ENCODE measurements at regions not wholly inside any gene's neighbourhood (a gene's known extent, or its start where the extent isn't known, plus 50 kb on each side); places are given as distances from the start of the nearest gene placed in this dataset.
"Not testable (repeated sequence)": the region's sequence is repeated elsewhere in the genome, so short reads cannot be mapped to it uniquely, and the experiment has no call there.

DNA sequence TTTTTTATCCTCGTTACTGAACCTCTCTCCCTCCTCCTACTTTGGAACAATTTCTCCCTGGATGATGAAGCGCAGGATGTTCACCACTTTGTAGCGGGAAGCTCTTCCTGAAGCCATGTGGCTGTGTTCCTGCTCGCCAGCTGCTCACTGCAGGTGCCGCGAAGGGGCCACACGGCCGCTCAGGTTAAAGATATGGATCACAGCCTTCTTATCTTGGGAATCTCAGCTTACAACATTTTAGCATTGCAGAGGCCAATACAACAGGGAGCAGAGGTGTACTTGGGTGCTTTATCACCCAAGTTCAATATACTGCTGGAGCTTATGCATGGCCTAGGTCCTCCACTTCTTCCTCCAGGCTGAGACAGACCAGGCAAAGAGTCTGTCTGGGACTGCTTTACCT is 201.2 kb upstream of the G2E3 start:
- Histone ChIP-seq H3K9me3 (ENCODE audit: control insufficient read depth, low read length) (no peaks in the 10 kb centered on the region), H2AFZ (no peak overlapping the region), H3K79me2 (no peaks in the 10 kb centered on the region), H3K9ac (no peak overlapping the region), H3K27me3 (ENCODE audit: control insufficient read depth, insufficient read depth, low read length) (no peaks in the 10 kb centered on the region), H3K4me3 (ENCODE audit: low read depth, low read length) (no peak overlapping the region), H3K4me2 (ENCODE audit: low read length) (no peak overlapping the region), H3K36me3 (ENCODE audit: control insufficient read depth, insufficient read depth, low read length) (no peaks in the 10 kb centered on the region), H3K27ac (no peak overlapping the region), H3K4me1 (no peaks in the 10 kb centered on the region)
- TF ChIP-seq, protein P1, sequence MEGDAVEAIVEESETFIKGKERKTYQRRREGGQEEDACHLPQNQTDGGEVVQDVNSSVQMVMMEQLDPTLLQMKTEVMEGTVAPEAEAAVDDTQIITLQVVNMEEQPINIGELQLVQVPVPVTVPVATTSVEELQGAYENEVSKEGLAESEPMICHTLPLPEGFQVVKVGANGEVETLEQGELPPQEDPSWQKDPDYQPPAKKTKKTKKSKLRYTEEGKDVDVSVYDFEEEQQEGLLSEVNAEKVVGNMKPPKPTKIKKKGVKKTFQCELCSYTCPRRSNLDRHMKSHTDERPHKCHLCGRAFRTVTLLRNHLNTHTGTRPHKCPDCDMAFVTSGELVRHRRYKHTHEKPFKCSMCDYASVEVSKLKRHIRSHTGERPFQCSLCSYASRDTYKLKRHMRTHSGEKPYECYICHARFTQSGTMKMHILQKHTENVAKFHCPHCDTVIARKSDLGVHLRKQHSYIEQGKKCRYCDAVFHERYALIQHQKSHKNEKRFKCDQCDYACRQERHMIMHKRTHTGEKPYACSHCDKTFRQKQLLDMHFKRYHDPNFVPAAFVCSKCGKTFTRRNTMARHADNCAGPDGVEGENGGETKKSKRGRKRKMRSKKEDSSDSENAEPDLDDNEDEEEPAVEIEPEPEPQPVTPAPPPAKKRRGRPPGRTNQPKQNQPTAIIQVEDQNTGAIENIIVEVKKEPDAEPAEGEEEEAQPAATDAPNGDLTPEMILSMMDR (IDR thresholded peaks at IDR 0.05), result no peak

DNA sequence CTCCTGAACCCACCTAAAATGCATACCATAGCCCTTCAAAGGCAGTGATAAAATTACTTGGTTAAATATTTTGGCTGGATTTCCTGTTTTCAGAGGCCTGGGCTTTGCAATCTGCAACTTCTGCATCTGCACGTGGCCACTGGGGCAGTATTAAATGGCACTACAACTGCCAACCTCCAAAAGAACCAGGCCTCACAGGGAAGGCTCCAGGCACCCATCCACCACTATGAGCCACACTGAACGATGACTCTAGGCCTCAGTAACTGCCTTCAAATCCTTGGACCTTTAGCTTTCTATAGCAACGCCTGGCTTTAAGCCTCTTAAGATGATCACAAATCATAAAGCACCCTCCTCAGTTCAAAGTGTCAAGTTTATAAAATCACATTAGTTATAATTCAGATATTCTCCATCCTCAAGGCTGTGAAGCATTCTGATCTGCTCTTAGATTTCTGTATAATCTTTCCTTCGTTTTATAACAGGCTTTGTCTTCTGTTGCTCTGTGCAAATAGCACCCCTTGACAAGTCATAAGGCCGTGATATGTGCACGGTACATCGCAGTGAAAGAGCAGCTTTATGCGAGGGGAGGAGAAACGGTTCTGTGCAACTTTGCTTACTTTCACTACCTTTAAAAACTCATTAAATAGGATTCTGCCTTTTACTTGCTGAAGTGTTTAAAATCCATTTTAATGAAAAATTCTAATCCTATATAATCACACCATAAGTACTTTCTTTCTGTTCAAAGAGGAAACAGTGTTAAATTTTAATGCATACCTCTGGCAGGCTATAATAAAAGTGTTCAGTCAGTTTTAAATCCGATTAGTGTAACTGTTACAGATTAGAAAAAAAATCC is 196.4 kb upstream of the G2E3 start:
- Histone ChIP-seq H3K4me2 (ENCODE audit: low read length) (no peak overlapping the region), H3K36me3 (ENCODE audit: control insufficient read depth, insufficient read depth, low read length) (no peaks in the 10 kb centered on the region), H2AFZ (no peak overlapping the region), H3K79me2 (no peaks in the 10 kb centered on the region), H3K27me3 (ENCODE audit: control insufficient read depth, insufficient read depth, low read length) (no peaks in the 10 kb centered on the region), H3K9ac (no peak overlapping the region), H3K4me1 (no peaks in the 10 kb centered on the region), H3K27ac (no peak overlapping the region), H3K9me3 (ENCODE audit: control insufficient read depth, low read length) (no peaks in the 10 kb centered on the region), H3K4me3 (ENCODE audit: low read depth, low read length) (no peak overlapping the region)
- TF ChIP-seq, protein P1 (IDR thresholded peaks at IDR 0.05), result no peak

DNA sequence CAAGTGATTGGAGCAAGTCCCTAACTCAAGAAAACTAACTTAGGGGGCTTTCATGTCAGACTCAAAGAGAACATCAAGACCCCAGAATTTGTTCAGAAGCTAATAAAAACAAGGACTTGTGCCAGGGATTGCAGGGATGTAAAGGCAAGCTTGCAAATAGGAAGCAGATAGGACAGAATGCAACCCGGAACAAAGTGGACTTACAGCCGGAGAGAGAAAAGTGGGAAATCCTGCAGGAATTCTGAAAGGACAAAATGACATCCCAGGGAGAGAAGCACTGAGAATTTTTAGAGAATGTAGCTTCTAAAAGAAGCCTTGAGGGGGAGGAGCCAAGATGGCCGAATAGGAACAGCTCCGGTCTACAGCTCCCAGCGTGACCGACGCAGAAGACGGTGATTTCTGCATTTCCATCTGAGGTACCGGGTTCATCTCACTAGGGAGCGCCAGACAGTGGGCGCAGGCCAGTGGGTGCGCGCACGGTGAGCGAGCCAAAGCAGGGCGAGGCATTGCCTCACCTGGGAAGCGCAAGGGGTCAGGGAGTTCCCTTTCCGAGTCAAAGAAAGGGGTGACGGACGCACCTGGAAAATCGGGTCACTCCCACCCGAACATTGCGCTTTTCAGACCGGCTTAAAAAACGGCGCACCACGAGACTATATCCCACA is 195.6 kb upstream of the G2E3 start:
- H3K9me3 ChIP-seq (ENCODE audit: control insufficient read depth, low read length); H3K4me1 ChIP-seq; H3K4me2 ChIP-seq (ENCODE audit: low read length); H3K79me2 ChIP-seq; H3K36me3 ChIP-seq (ENCODE audit: control insufficient read depth, insufficient read depth, low read length); H3K4me3 ChIP-seq (ENCODE audit: low read depth, low read length); H3K9ac ChIP-seq; H3K27ac ChIP-seq; H3K27me3 ChIP-seq (ENCODE audit: control insufficient read depth, insufficient read depth, low read length); H2AFZ ChIP-seq: not testable (repeated sequence)

DNA sequence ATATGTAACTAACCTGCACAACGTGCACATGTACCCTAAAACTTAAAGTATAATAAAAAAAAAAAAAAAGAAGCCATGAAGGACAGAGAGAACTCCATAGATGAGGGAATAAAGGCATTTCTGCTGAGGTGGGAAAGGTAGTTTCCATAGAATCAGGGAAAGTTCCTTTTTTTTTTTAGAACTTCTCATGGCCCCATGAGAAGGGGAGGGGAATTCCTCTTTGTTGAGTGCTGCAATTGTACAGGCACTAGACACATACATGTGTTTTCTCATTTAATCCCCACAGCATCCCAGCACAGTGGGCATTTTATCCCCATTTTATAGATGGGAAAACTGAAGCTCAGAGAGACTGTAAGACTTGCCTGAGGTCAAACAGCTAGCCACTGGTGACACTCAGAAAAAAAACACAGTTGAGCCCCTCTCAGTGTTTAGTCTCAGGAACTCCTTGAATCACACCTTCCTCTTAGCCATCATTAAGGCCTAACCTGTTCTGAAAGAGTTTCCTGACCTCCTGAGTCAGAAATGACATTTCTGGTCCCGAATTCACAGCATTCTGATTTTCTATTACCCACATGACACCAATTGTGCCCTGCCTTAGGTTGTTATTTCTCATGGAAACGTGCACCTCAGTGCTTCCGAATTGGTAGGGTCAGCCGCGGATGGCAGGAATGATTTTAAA is 189.3 kb upstream of the G2E3 start:
- Histone ChIP-seq H3K27ac (no peak overlapping the region), H3K36me3 (ENCODE audit: control insufficient read depth, insufficient read depth, low read length) (no peaks in the 10 kb centered on the region), H3K9me3 (ENCODE audit: control insufficient read depth, low read length) (no peaks in the 10 kb centered on the region), H3K9ac (no peak overlapping the region), H3K4me2 (ENCODE audit: low read length) (no peak overlapping the region), H3K27me3 (ENCODE audit: control insufficient read depth, insufficient read depth, low read length) (no peaks in the 10 kb centered on the region), H3K4me1 (no peaks in the 10 kb centered on the region), H3K4me3 (ENCODE audit: low read depth, low read length) (no peak overlapping the region), H2AFZ (no peak overlapping the region), H3K79me2 (no peaks in the 10 kb centered on the region)
- TF ChIP-seq, protein P1 (IDR thresholded peaks at IDR 0.05), result no peak

DNA sequence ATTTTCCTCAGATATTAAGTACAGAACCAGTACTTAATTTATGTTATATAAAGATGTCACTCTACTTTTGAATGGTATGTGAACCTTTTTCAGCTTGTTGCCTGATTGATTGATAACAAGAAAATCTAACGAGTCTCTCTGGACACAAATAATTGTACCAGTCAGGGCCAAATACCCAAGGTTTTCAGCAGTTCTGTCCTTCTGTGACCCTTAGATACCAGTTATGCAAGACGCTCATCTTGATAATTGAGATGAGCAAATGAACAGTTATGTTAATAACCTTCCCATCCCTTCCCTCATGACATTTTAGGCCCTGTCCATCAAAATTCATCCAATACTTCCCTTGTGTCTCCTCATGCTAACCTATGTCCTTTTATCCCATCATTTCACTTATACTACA is 185.9 kb upstream of the G2E3 start:
- H3K4me3 ChIP-seq (ENCODE audit: low read depth, low read length), result no peak overlapping the region
- no peak overlapping the region for H3K27ac ChIP-seq
- H3K9ac ChIP-seq, result no peak overlapping the region
- no peaks in the 10 kb centered on the region for H3K4me1 ChIP-seq
- TF ChIP-seq, protein P1 (IDR thresholded peaks at IDR 0.05), result no peak
- no peaks in the 10 kb centered on the region for H3K27me3 ChIP-seq (ENCODE audit: control insufficient read depth, insufficient read depth, low read length)
- H3K9me3 ChIP-seq (ENCODE audit: control insufficient read depth, low read length), result no peaks in the 10 kb centered on the region
- H3K36me3 ChIP-seq (ENCODE audit: control insufficient read depth, insufficient read depth, low read length), result no peaks in the 10 kb centered on the region
- H3K4me2 ChIP-seq (ENCODE audit: low read length), result no peak overlapping the region
- H2AFZ ChIP-seq, result no peak overlapping the region
- no peaks in the 10 kb centered on the region for H3K79me2 ChIP-seq
